HG02885 (cell line): ENCODE measurements at regions not wholly inside any gene's neighbourhood (a gene's known extent, or its start where the extent isn't known, plus 50 kb on each side); places are given as distances from the start of the nearest gene placed in this dataset.

ENCODE experiments used
- ATAC-seq: cut with Tn5 transposase; IDR thresholded peaks from one replicate; pipeline ENCODE4 v1.9.1; 2021; ENCODE audit warnings: mild to moderate bottlenecking; ENCODE audit not compliant: unreplicated experiment, poor library complexity

DNA sequence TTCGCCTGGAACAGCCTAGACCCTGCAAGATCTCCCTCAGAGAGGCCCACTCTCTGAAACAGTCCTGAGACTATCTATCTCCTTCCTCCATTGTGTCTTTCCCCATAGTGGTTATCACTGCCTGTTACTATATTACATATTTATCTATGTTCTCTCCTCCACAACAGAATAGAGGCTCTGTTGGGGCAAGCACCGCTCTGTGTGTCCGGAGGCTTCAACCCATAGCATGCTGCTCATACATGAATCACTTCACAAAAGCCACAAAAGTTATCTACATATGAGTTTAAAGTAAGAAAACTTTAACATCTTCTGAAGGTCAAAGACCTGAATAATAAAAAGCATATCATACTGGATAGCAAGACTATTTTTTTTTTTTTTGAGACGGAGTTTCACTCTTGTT, 242.1 kb upstream of the HS6ST1 start:
- no peak for ATAC-seq

GRCh38 chr2:128562471-128563347, 244.0 kb upstream of the HS6ST1 start:
- no peak for ATAC-seq

- ATAC-seq: no peak
Observed at GRCh38 chr2:128563348-128563687, 244.7 kb upstream of the HS6ST1 start.

DNA sequence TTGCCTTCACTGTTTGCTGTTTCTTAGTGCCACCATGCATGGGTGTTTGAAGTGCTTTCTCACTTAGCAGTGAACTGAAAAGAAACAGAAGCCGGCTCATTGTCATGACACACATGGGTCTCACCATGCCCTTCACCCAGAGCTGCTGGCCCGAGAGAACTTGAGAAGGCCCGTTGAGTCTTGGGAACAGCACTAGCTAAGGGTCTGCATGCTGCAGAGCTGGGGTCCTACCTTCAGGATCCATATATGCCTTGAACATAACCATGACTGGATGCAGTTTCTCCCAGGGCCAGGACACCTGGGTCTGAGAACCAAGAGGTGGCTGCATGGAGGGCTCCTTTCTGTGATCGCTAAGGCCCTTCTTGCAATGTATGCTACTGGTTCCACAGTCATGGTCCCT, 245.5 kb upstream of the HS6ST1 start:
- no peak for ATAC-seq

- ATAC-seq: no peak
Observed at GRCh38 chr2:128564551-128564950, 245.9 kb upstream of the HS6ST1 start.

DNA sequence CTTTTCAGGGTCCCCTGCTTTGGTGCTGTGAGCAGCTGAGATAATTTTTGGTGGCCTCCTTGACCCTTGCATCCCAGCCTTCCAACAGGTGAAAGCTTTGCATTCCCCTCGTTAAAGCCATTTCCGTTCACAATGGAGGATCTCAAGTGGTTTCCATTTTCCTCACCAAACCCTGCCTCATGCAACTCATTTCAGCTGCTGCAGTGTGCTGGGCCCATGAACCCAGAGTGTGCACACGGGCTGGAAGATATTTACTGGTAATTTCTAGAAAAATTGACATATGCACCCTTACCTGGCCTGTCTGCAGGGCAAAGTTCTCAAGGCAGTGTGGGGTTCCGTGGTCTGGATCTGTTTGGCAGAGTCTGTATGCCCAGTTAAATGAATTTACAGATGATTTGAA, 246.8 kb upstream of the HS6ST1 start:
- ATAC-seq: no peak

DNA sequence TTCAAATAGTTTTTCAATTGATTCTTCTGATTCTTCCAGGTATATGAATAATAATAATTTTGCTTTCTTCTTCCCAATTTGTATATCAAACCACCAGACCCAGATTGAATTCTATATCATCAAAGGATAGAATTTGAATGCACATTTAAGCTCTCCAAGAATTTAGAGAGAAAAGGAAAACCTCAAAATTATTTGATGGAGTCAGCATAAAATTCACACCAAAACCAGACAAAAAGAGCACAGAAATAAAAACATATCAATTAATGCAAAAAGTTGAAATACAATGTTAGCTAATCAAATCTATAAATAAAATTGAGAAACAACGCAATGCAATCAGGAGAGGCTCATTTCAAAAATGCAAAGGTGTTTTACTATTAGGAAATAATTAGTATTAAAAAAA, 248.0 kb upstream of the HS6ST1 start:
- ATAC-seq: no peak

GRCh38 chr2:128568106-128568505, 249.4 kb upstream of the HS6ST1 start:
- ATAC-seq: no peak

DNA sequence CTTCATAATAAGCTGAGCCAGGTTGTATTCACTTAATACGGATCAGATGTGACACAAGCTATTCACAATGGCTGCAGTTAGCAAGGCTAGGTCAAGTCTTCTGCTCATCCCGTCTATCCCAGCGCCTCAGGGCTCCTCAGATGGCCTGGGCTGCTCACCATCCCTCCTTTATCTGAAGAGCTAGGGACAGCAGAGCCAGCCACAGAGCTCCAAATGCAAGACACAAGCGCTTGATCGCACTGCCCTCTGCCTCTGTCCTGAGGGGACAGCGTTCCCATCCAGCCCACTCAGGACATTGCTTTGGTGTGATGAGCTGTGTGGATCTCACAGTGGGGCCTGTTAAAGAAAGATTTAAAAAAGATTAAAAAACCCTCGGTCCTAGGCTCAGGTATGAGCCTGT, 254.4 kb upstream of the HS6ST1 start:
- ATAC-seq: no peak

- no peak for ATAC-seq
Observed at GRCh38 chr2:128573531-128573930, 254.9 kb upstream of the HS6ST1 start.

GRCh38 chr2:128577141-128577930, 258.7 kb upstream of the HS6ST1 start:
- no peak for ATAC-seq

DNA sequence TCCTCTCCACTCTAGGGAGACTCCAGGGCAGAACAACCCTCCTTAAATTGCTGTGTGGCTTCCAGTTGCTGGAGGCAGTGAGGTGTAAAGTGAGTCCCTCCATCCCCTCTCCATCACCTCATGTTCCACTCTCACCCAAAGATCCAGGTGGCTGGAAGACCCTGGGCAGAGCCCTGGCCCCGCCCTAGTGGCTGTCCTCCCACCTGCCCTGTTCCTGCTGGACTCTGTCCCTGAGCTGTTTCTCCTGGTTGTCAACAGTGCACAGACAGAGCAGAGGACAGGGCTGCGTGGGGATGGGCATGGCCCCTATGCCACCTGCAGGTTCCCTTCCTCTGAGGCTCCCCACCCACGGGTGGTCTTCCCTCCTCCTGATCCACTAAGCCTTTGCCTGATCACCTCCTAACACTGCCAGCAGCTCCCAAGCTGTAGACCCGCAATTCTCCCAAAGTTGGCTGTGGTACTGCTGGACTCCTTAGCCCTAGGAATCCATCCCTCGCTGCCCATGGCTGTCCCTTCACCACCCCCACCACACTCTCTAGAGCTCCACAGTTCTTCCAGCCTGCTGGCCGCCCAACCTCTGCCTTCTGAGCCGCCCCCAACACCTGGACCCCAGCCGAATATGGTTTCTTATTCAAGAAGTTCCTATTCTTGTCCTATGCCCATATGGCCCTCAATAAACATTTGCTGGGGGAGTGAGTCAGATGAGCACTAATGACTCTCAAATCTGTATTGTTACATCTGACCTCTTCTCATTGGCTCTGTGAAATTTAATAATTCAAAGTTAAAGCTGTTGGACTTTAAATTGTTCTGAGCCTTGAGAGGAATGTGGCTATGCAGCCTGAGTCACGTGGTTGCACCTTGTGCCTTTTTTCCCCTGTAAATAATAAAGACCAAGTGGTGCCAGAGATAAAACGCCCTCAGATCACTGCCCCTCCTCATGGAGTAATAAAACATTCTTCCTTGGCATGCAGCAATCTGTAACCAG, 260.0 kb upstream of the HS6ST1 start:
- no peak for ATAC-seq

GRCh38 chr2:128579825-128580224, 261.2 kb upstream of the HS6ST1 start:
- no peak for ATAC-seq

DNA sequence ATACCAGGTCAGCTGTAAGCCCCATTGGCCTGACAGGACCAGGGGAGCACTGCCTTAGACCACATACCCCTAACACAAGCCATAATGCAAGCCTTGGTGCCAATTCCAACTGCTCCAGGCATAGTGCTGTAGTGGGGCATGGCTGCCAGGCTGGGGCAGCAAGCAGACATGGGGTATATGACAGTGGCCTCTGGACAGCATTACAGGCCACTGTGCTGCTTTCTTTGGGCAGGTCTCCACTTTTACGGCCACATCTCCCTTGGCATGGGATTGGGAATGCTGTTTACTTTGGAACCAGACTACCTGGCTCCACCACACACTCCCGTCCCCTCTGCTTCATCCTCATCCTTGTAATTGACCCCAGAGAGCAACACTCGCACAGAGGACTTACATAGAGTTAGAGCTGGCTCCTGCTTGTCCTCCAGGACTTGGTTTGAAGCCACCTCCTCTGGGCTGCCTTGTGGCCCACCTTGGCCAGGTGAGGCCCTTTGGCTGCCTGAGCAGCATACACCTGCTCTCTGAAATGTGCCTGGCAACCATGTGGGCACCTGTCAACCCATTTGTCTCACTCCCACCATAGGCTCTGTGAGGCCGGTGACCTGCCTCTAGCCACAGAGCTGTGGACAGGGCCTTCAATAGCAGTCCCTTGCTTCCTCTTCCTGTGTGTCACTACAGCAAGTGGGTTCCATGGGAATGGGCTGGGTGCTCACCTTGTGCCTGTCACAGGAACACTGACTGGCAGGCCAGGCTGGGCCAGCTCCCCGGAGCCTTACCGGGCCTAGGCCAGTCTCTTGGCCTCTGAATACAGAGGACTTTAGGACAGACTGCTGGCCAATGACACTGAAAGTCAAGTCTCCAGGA, 262.6 kb upstream of the HS6ST1 start:
- no peak for ATAC-seq

DNA sequence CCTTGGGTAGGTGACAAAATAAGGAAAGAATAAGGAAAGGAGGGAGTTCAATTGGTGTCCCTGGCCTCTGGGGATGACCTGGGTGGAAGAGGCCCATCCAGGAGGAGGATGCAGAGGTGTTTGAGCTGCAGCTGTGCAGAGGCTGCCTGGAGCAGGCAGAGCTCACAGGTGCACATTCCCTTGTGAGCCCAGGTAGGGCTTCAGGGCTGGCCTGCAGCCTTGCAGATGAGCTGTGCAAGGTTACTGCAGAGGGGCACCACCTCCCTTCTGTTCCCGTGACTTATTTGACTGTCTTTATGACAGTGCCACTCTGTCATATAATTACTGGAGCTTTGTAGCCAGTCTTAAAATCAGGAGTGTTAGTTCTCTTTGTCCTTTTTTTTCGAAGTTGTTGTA, 263.2 kb upstream of the HS6ST1 start:
- no peak for ATAC-seq

DNA sequence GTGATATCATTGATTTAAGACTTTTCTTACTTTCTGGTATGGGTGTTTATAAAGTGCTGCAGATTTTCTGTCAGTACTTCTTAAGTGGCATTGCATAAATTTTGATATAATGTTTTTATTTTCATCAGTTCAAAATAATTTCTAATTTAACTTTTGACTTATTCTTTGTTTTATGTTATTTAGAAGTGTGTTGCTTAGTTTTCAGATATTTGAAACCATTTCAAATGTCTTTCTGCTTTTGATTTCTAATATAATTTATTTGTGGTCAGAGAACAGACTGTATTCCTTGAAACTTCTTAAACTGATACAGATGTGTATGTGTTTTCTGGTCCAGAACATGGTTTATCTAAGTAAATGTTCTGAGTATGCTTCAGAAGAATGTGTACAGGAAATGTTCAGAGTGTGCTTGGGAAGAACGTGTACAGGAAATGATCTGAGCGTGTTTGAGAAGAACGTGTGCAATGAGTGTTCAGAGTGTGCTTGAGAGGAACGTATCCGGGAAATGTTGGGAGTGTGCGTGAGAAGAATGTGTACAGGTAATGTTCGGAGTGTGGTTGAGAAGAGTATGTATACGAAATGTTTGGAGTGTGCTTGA, 265.7 kb upstream of the HS6ST1 start:
- no peak for ATAC-seq

DNA sequence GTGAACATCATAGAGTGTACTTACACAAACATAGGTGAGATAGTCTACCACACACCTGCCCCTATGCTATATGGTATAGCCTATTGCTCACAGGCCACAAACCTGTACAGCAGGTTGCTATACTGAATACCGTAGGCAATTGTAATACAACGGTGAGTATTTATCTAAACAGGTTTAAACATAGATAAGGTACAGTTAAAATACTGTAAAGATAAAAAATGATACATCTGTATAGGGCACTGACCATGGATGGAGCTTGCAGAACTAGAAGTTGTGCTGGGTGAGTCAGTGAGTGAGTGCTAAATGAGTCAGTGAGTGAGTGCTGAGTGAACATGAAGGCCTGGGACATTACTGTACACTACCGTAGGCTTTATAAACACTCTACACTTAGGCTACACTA, 267.0 kb upstream of the HS6ST1 start:
- no peak for ATAC-seq

DNA sequence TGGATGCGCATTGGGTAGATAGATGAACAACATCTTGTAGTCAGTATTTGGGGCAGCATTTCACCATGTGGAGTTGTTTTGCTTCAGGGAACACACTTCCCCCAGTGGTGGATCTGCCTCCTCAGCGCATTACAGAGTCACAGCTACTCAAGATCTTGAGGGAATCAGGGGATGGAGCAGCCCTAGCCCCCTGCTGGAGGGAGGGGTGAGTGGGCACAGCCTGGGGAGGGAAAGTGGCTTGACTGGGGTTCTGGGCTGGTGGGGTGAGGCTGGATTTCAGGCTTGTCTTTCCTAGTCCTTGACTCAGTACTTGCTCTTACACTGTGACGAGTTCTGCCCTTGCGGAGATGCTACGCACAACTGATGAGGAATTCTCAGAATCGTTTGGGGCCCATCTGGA, 271.0 kb upstream of the HS6ST1 start:
- ATAC-seq: no peak

- ATAC-seq: no peak
Observed at GRCh38 chr2:128590309-128591021, 271.8 kb upstream of the HS6ST1 start.
